OCI-LY1 (cell line): ENCODE measurements at regions not wholly inside any gene's neighbourhood (a gene's known extent, or its start where the extent isn't known, plus 50 kb on each side); places are given as distances from the start of the nearest gene placed in this dataset.

Source experiments
- H2AFZ ChIP-seq: fragments of 200-600 bp; sonication (generic), shearing (Covaris generic); 2 replicates; pipeline ENCODE4 v1.6.0; 2014; ENCODE audit warnings: antibody characterized with exemption, mild to moderate bottlenecking, low read length
- H3F3A ChIP-seq: fragments of 200-600 bp; sonication (generic), shearing (Covaris generic); 2 replicates; pipeline ENCODE4 v1.6.0; 2014; ENCODE audit warnings: mild to moderate bottlenecking, antibody characterized with exemption, low read length, moderate library complexity; ENCODE audit not compliant: insufficient read depth
- H3K27ac ChIP-seq: fragments of 200-600 bp; sonication (generic); 2 replicates; pipeline ENCODE4 v1.5.1; 2014; ENCODE audit warnings: low read length, mixed run types, mild to moderate bottlenecking, low read depth; ENCODE audit not compliant: poor library complexity, severe bottlenecking
- H3K27me3 ChIP-seq: fragments of 200-600 bp; sonication (generic); 2 replicates; pipeline ENCODE4 v1.6.0; 2014; ENCODE audit warnings: antibody characterized with exemption, mild to moderate bottlenecking, low read length, moderate library complexity; ENCODE audit not compliant: insufficient read depth
- H3K36me3 ChIP-seq: fragments of 200-600 bp; sonication (generic); 2 replicates; pipeline ENCODE4 v1.6.1; 2014; ENCODE audit warnings: mild to moderate bottlenecking, antibody characterized with exemption, low read length, moderate library complexity, mixed read lengths; ENCODE audit not compliant: insufficient read depth
- H3K4me1 ChIP-seq: fragments of 200-600 bp; sonication (generic); 2 replicates; pipeline ENCODE4 v1.5.1; 2014; ENCODE audit warnings: mild to moderate bottlenecking, low read length, moderate library complexity; ENCODE audit not compliant: insufficient read depth, severe bottlenecking
- H3K4me2 ChIP-seq: fragments of 200-600 bp; sonication (generic), shearing (Covaris generic); 2 replicates; pipeline ENCODE4 v1.6.1; 2014; ENCODE audit warnings: low read length
- H3K4me3 ChIP-seq: fragments of 200-600 bp; sonication (generic); 2 replicates; pipeline ENCODE4 v1.5.1; 2014; ENCODE audit warnings: low read length, low read depth, mild to moderate bottlenecking, mixed read lengths; ENCODE audit not compliant: poor library complexity, severe bottlenecking
- H3K79me2 ChIP-seq: fragments of 200-600 bp; shearing (Covaris generic); 2 replicates; pipeline ENCODE4 v1.6.1; 2016; ENCODE audit warnings: mixed run types, low read length, mixed read lengths; ENCODE audit not compliant: insufficient read depth
- H3K9ac ChIP-seq: fragments of 200-600 bp; sonication (generic), shearing (Covaris generic); 2 replicates; pipeline ENCODE4 v1.6.1; 2014; ENCODE audit warnings: mild to moderate bottlenecking, low read length, mixed read lengths
- H3K9me2 ChIP-seq: fragments of 200-600 bp; sonication (generic), shearing (Covaris generic); 2 replicates; pipeline ENCODE4 v1.6.1; 2014; ENCODE audit warnings: low read depth, mild to moderate bottlenecking, low read length, mixed read lengths
- H3K9me3 ChIP-seq: fragments of 200-600 bp; shearing (Covaris generic); 2 replicates; pipeline ENCODE4 v1.6.1; 2014; ENCODE audit warnings: low read length, mixed read lengths
- H4K20me1 ChIP-seq: fragments of 200-600 bp; sonication (generic), shearing (Covaris generic); 2 replicates; pipeline ENCODE4 v1.6.0; 2016; ENCODE audit warnings: mild to moderate bottlenecking, low read length; ENCODE audit not compliant: insufficient read depth
- CTCF ChIP-seq: fragments of 200-600 bp; sonication (generic), shearing (Covaris generic); IDR thresholded peaks from 2 replicates; pipeline ENCODE4 v1.5.1; 2017; ENCODE audit warnings: mild to moderate bottlenecking, antibody characterized with exemption, low read length, moderate library complexity, mixed read lengths
- EZH2 ChIP-seq: fragments of 200-600 bp; sonication (generic), shearing (Covaris generic); IDR thresholded peaks from 2 replicates; pipeline ENCODE4 v1.8.0; 2017; ENCODE audit warnings: borderline replicate concordance, mixed run types, mild to moderate bottlenecking, antibody characterized with exemption, low read length, moderate library complexity, mixed read lengths

- Histone ChIP-seq H3F3A (no peaks in the 10 kb centered on the region), H3K27ac (no peak overlapping the region), H3K4me2 (no peak overlapping the region), H4K20me1 (no peaks in the 10 kb centered on the region), H3K27me3 (no peaks in the 10 kb centered on the region), H3K9me2 (no peaks in the 10 kb centered on the region), H3K9ac (no peak overlapping the region), H3K36me3 (no peaks in the 10 kb centered on the region), H3K4me3 (no peak overlapping the region), H3K9me3 (no peaks in the 10 kb centered on the region), H3K79me2 (no peaks in the 10 kb centered on the region), H2AFZ (no peak overlapping the region), H3K4me1 (no peaks in the 10 kb centered on the region)
- TF ChIP-seq CTCF (no peak), EZH2 (no peak)
Measured at GRCh38 chr5:24854850-24855249, 210.1 kb upstream of the CDH10 start.

- Histone ChIP-seq H3K9me2 (no peaks in the 10 kb centered on the region), H3K9me3 (no peaks in the 10 kb centered on the region), H3K9ac (no peak overlapping the region), H3K4me1 (no peaks in the 10 kb centered on the region), H3K27ac (no peak overlapping the region), H3K27me3 (no peaks in the 10 kb centered on the region), H3K4me2 (no peak overlapping the region), H3K79me2 (no peaks in the 10 kb centered on the region), H3K36me3 (no peaks in the 10 kb centered on the region), H3K4me3 (no peak overlapping the region), H2AFZ (no peak overlapping the region), H3F3A (no peaks in the 10 kb centered on the region), H4K20me1 (no peaks in the 10 kb centered on the region)
- no peak for TF ChIP-seq EZH2
- no peak for TF ChIP-seq CTCF
Measured at GRCh38 chr5:24854350-24854749, 209.6 kb upstream of the CDH10 start.

DNA sequence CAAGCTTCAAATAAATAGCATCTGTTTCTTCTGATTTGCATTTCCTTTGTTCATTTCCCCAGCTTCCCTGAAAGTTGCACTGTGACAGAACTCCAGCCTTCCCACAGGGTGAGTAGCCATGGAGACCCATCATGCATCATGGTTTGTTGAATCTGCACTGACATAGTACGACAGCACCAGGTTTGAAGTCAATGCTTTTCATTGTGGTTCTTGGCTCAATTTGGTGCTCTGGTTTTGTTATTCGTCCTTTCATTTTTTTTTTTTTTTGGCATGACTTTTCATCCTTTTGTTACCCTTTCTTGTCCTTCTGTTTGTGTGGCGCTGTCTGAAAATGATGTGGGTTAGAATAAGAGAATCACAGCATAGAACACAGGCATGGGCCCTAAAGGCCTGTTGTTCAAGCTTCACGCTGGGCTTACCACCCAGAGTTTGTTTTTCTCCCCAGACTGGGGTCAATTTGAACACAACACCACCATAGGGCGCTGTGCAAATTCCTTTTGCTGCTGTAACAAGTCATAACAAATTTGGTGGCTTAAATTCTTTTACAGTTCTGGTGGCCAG lies 206.2 kb upstream of the CDH10 start:
- Histone ChIP-seq H2AFZ (no peak overlapping the region), H3K4me1 (no peaks in the 10 kb centered on the region)

More for the DNA sequence above, 206.2 kb upstream of the CDH10 start:
- no peak overlapping the region for H3K27ac ChIP-seq
- no peak overlapping the region for H3K9ac ChIP-seq
- no peaks in the 10 kb centered on the region for H4K20me1 ChIP-seq
- H3K79me2 ChIP-seq = no peaks in the 10 kb centered on the region
- H3K4me2 ChIP-seq = no peak overlapping the region
- H3K9me3 ChIP-seq = no peaks in the 10 kb centered on the region
- no peaks in the 10 kb centered on the region for H3K27me3 ChIP-seq
- H3K9me2 ChIP-seq = no peaks in the 10 kb centered on the region
- H3K4me3 ChIP-seq = no peak overlapping the region
- no peaks in the 10 kb centered on the region for H3F3A ChIP-seq
- TF ChIP-seq EZH2 = no peak
- TF ChIP-seq CTCF = no peak
- H3K36me3 ChIP-seq = no peaks in the 10 kb centered on the region
